ENCODE measurements at regions not wholly inside any gene's neighbourhood (a gene's known extent, or its start where the extent isn't known, plus 50 kb on each side); places are given as distances from the start of the nearest gene placed in this dataset.
A peak's percentile ranks its signal among the peaks of the same experiment; 100 is the strongest.
"Not testable (repeated sequence)": the region's sequence is repeated elsewhere in the genome, so short reads cannot be mapped to it uniquely, and the experiment has no call there.

DNA sequence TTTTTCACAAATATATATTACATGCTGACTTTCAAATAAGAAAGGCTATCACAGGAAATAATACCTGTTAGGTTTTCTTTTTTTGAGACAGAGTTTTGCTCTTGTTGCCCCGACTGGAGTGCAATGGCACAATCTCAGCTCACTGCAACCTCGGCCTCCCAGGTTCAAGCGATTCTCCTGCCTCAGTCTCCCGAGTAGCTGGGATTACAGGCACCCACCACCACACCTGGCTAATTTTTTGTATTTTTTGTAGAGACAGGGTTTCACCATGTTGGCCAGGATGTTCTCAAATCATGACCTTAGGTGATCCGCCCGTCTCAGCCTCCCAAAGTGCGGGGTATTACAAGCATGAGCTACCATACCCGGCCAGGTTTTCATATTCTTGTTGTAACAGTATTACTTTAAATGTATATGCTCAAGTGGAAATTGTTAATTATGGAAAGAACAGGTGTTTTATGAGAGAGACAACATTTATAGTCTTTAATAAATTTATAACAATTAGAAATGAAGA, 92.3 kb upstream of the SLC39A10 start:
- not testable (repeated sequence) for H3K9ac ChIP-seq (ENCODE audit: control insufficient read depth, insufficient read depth, low read length)

GRCh38 chr2:195563857-195564512, 93.0 kb upstream of the SLC39A10 start:
- no peak for DNase-seq (ENCODE audit: low read depth, low spot score)
- FAIRE-seq: no peak
- peak overlapping the region; percentile 41; the same call in 1 of the 2 replicates for H3K4me2 ChIP-seq (ENCODE audit: control insufficient read depth, insufficient read depth)
- ATAC-seq: no peak; the same call in 2 of the 3 replicates
- SMC1A ChIA-PET (ENCODE audit: uncharacterized antibody, unreplicated experiment): interaction anchor here (1.0 to 3.3 kb wide), 10 partner anchors 11 to 96 kb away, joined by 3 to 31 read pairs (median 4); partner anchors contain the start of gene SLC39A10
- no peaks in the 10 kb centered on the region; the same call in 2 of the 3 replicates for H3K9me3 ChIP-seq (replicated peaks; ENCODE audit: control insufficient read depth, insufficient read depth, low read length)
- intact Hi-C loops (cut with micrococcal nuclease; ENCODE audit: unreplicated experiment): loop anchor here (5.0 to 10.0 kb wide), 2 partner anchors 229 to 613 kb away; no protein-coding TSS in a partner anchor
- no peak overlapping the region for H3K27ac ChIP-seq (ENCODE audit: control insufficient read depth, insufficient read depth)
- BruUV-seq (replicated peaks): no TSS peak
- 2% methylated on average over 12 of the region's 12 CpGs for WGBS (ENCODE audit: insufficient coverage, insufficient replicate concordance, low lambda C conversion rate, missing lambda C conversion rate)
- no peak overlapping the region; the same call in 1 of the 2 replicates for H3K9ac ChIP-seq (ENCODE audit: control insufficient read depth, insufficient read depth, low read length)
- H3K36me3 ChIP-seq (ENCODE audit: control insufficient read depth in 2 of 2, insufficient read depth in 2 of 2, low read length in 1 of 2): no peaks in the 10 kb centered on the region
- no peaks in the 10 kb centered on the region for H3K79me2 ChIP-seq (ENCODE audit: control insufficient read depth, insufficient read depth, low read length)
- POLR2A ChIA-PET: no interaction called here
- H3K4me1 ChIP-seq (ENCODE audit: control insufficient read depth, insufficient read depth, low read length): peaks cover 34% of the 10 kb centered on the region
- peak overlapping the region; percentile 60 for H2AFZ ChIP-seq (ENCODE audit: control insufficient read depth, low read depth, low read length)
- H3K27me3 ChIP-seq (replicated peaks in 1 of 2; ENCODE audit: control insufficient read depth in 2 of 2, insufficient read depth in 2 of 2, low read length in 1 of 2): no peaks in the 10 kb centered on the region
- no peak overlapping the region for H3K4me3 ChIP-seq
- RAD21 ChIA-PET (ENCODE audit: unreplicated experiment): interaction anchor here (1.0 to 2.1 kb wide), 5 partner anchors 12 to 504 kb away, joined by 3 to 18 read pairs (median 5); no protein-coding TSS in a partner anchor
- no peaks in the 10 kb centered on the region for H4K20me1 ChIP-seq (ENCODE audit: control insufficient read depth, insufficient read depth)
- in situ Hi-C loops (cut with MboI): loop anchor here (5.0 kb wide), 2 partner anchors 57 to 93 kb away; partner anchors contain the start of gene SLC39A10
- CTCF ChIA-PET: interaction anchor here (1.1 to 3.5 kb wide), 3 partner anchors 12 to 101 kb away, joined by 4 to 26 read pairs (median 5); no protein-coding TSS in a partner anchor
- TF ChIP-seq SREBF2 (IDR thresholded peaks at IDR 0.05; ENCODE audit: low read length) (no peak), ATF7 (IDR thresholded peaks at IDR 0.05; ENCODE audit: low read depth) (0 out of 2 replicates have a peak, but pooled peaks have one; percentile 18), PAX5 (IDR thresholded peaks at IDR 0.05; ENCODE audit: borderline replicate concordance, low read depth, low read length) (no peak), JUNB (IDR thresholded peaks at IDR 0.05) (0 out of 2 replicates have a peak, but pooled peaks have one; percentile 37), DPF2 (IDR thresholded peaks at IDR 0.05) (no peak), IKZF2 (IDR thresholded peaks at IDR 0.05) (no peak), TCF7 (IDR thresholded peaks at IDR 0.05; ENCODE audit: borderline replicate concordance) (no peak), ZNF384 (IDR thresholded peaks at IDR 0.05; ENCODE audit: borderline replicate concordance, low read depth, low read length) (no peak), EP300 (IDR thresholded peaks at IDR 0.05; ENCODE audit: borderline replicate concordance in 1 of 2, control insufficient read depth in 1 of 2, low read depth in 2 of 2, low read length in 2 of 2) (no peak)
- TF ChIP-seq, protein P1, sequence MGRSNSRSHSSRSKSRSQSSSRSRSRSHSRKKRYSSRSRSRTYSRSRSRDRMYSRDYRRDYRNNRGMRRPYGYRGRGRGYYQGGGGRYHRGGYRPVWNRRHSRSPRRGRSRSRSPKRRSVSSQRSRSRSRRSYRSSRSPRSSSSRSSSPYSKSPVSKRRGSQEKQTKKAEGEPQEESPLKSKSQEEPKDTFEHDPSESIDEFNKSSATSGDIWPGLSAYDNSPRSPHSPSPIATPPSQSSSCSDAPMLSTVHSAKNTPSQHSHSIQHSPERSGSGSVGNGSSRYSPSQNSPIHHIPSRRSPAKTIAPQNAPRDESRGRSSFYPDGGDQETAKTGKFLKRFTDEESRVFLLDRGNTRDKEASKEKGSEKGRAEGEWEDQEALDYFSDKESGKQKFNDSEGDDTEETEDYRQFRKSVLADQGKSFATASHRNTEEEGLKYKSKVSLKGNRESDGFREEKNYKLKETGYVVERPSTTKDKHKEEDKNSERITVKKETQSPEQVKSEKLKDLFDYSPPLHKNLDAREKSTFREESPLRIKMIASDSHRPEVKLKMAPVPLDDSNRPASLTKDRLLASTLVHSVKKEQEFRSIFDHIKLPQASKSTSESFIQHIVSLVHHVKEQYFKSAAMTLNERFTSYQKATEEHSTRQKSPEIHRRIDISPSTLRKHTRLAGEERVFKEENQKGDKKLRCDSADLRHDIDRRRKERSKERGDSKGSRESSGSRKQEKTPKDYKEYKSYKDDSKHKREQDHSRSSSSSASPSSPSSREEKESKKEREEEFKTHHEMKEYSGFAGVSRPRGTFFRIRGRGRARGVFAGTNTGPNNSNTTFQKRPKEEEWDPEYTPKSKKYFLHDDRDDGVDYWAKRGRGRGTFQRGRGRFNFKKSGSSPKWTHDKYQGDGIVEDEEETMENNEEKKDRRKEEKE (IDR thresholded peaks at IDR 0.05): no peak
- TF ChIP-seq, protein P2, sequence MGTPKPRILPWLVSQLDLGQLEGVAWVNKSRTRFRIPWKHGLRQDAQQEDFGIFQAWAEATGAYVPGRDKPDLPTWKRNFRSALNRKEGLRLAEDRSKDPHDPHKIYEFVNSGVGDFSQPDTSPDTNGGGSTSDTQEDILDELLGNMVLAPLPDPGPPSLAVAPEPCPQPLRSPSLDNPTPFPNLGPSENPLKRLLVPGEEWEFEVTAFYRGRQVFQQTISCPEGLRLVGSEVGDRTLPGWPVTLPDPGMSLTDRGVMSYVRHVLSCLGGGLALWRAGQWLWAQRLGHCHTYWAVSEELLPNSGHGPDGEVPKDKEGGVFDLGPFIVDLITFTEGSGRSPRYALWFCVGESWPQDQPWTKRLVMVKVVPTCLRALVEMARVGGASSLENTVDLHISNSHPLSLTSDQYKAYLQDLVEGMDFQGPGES (IDR thresholded peaks at IDR 0.05): no peak

More for the DNA sequence above, 92.3 kb upstream of the SLC39A10 start:
- DNase-seq (ENCODE audit: low read depth, low spot score); H2AFZ ChIP-seq (ENCODE audit: control insufficient read depth, low read depth, low read length); H3K4me2 ChIP-seq (ENCODE audit: control insufficient read depth, insufficient read depth); H4K20me1 ChIP-seq (ENCODE audit: control insufficient read depth, insufficient read depth); POLR2A ChIA-PET; H3K4me3 ChIP-seq; ATAC-seq; H3K27me3 ChIP-seq (replicated peaks in 1 of 2; ENCODE audit: control insufficient read depth in 2 of 2, insufficient read depth in 2 of 2, low read length in 1 of 2); H3K36me3 ChIP-seq (ENCODE audit: control insufficient read depth in 2 of 2, insufficient read depth in 2 of 2, low read length in 1 of 2); H3K9me3 ChIP-seq (replicated peaks; ENCODE audit: control insufficient read depth, insufficient read depth, low read length); H3K79me2 ChIP-seq (ENCODE audit: control insufficient read depth, insufficient read depth, low read length); FAIRE-seq; BruUV-seq (replicated peaks); H3K27ac ChIP-seq (ENCODE audit: control insufficient read depth, insufficient read depth): not testable (repeated sequence)
- in situ Hi-C loops (cut with MboI): loop anchor here (5.0 kb wide), 2 partner anchors 57 to 93 kb away; partner anchors contain the start of gene SLC39A10
- H3K4me1 ChIP-seq (ENCODE audit: control insufficient read depth, insufficient read depth, low read length): peaks cover 30% of the 10 kb centered on the region
- intact Hi-C loops (cut with micrococcal nuclease; ENCODE audit: unreplicated experiment): loop anchor here (5.0 to 10.0 kb wide), 2 partner anchors 230 to 613 kb away; no protein-coding TSS in a partner anchor
- SMC1A ChIA-PET (ENCODE audit: uncharacterized antibody, unreplicated experiment): interaction anchor here (0.6 to 3.3 kb wide), 12 partner anchors 11 to 96 kb away, joined by 3 to 31 read pairs (median 4); partner anchors contain the start of gene SLC39A10
- RAD21 ChIA-PET (ENCODE audit: unreplicated experiment): interaction anchor here (1.0 to 2.1 kb wide), 5 partner anchors 11 to 503 kb away, joined by 3 to 18 read pairs (median 5); no protein-coding TSS in a partner anchor
- 21% methylated on average over 8 of the region's 8 CpGs for WGBS (ENCODE audit: insufficient coverage, insufficient replicate concordance, low lambda C conversion rate, missing lambda C conversion rate)
- CTCF ChIA-PET: interaction anchor here (0.7 to 3.5 kb wide), 7 partner anchors 11 to 1135 kb away, joined by 3 to 26 read pairs (median 4); no protein-coding TSS in a partner anchor

All from GM12878 (cell line).